ENCODE measurements at regions not wholly inside any gene's neighbourhood (a gene's known extent, or its start where the extent isn't known, plus 50 kb on each side); places are given as distances from the start of the nearest gene placed in this dataset.

- TF ChIP-seq POLR2A (IDR thresholded peaks at IDR 0.05; ENCODE audit: extremely low read depth, insufficient read length) (no peak), CTCF (IDR thresholded peaks at IDR 0.05; ENCODE audit: low read depth, low read length) (no peak)
Observed at GRCh38 chr13:83125791-83126190, 756.5 kb downstream of the SLITRK1 start.
